Right lobe of liver (tissue), 6 donors: ENCODE measurements at regions not wholly inside any gene's neighbourhood (a gene's known extent, or its start where the extent isn't known, plus 50 kb on each side); places are given as distances from the start of the nearest gene placed in this dataset.

Experiments used
- ATAC-seq, 4 donors: fragments of 200-7000 bp; cut with Tn5 transposase; one replicate each; pipeline ENCODE4 v1.9.1; 2020; ENCODE audit warnings: mild to moderate bottlenecking in 4 of 4, moderate library complexity in 4 of 4
- DNase-seq, 3 donors: peaks; one replicate each; pipeline ENCODE4 v3.0.0-alpha.2; 2020
- H3K27ac ChIP-seq, 3 donors: fragments of 200-600 bp; one replicate each; pipeline ENCODE4 v1.8.0; 2022
- H3K27me3 ChIP-seq, 2 donors: fragments of 200-600 bp; one replicate each; pipeline ENCODE4 v1.8.0; 2022
- H3K36me3 ChIP-seq, 4 donors: fragments of 200-600 bp; sonication (generic) in 1 of 4; one replicate each; pipeline versions ENCODE4 v1.5.1 to v1.8.0; 2017 to 2022; ENCODE audit warnings: control low read depth in 1 of 4
- H3K4me1 ChIP-seq, 4 donors: fragments of 200-600 bp; sonication (generic) in 1 of 4; one replicate each; pipeline versions ENCODE4 v1.5.1 to v1.8.0; 2017 to 2022; ENCODE audit warnings: control low read depth in 1 of 4
- H3K4me3 ChIP-seq, 3 donors: fragments of 200-600 bp; one replicate each; pipeline ENCODE4 v1.8.0; 2022
- H3K9me3 ChIP-seq, 4 donors: fragments of 200-600 bp; sonication (generic) in 1 of 4; one replicate each; pipeline versions ENCODE4 v1.5.1 to v1.8.0; 2017 to 2022; ENCODE audit warnings: control low read depth in 1 of 4
- POLR2A ChIP-seq: fragments of 450-650 bp; IDR thresholded peaks from one replicate; pipeline ENCODE4 v1.6.1; 2017; ENCODE audit warnings: antibody characterized with exemption, mild to moderate bottlenecking
- WGBS: methylation state at CpG from one replicate; pipeline ENCODE4 v1.1.6; 2018; ENCODE audit warnings: low coverage, low lambda C conversion rate; ENCODE audit not compliant: insufficient coverage; ENCODE audit errors: missing lambda C conversion rate; 5-methylcytosine and 5-hydroxymethylcytosine counted together
- intact Hi-C, 2 donors: fragments of 100-400 bp; cut with DNase I; formaldehyde crosslinking; loops; one replicate each; pipeline versions ENCODE4 v1.11.2 to v1.14.1; 2022
- TF ChIP-seq, protein P1 (sequence below), 4 donors: fragments of 200-600 bp in 3 of 4; fragments of 450-650 bp in 1 of 4; IDR thresholded peaks; one replicate each; pipeline versions ENCODE4 v1.5.1 to v1.8.0; 2016 to 2022; ENCODE audit warnings: antibody characterized with exemption in 4 of 4, mild to moderate bottlenecking in 2 of 4
- donor health status: DM: no; HTN: yes; CAD: no.
- donor health status: DM: no; HTN: no; CAD: no.
- donor health status: DM: no; HTN: no; CAD: no.
- donor health status: DM: no; HTN: yes; CAD: no.
- donor health status: DM: no; HTN: yes; CAD: no.

DNA sequence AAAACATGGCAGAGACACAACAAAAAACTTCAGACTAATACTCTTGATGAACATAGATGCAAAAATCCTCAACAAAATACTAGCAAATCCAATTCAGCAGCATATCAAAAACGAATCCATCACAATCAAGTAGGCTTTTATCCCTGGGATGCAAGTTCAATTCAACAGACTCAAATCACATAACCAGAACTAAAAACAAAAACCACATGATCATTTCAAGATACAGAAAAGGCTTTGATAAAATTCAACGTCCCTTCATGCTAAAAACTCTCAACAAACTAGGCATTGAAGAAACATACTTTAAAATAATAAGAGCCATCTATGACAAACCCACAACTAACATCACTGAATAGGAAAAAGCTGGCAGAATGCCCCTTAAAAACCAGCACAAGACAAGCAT lies 93.6 kb downstream of the TUSC1 start:
- TF ChIP-seq, protein P1, sequence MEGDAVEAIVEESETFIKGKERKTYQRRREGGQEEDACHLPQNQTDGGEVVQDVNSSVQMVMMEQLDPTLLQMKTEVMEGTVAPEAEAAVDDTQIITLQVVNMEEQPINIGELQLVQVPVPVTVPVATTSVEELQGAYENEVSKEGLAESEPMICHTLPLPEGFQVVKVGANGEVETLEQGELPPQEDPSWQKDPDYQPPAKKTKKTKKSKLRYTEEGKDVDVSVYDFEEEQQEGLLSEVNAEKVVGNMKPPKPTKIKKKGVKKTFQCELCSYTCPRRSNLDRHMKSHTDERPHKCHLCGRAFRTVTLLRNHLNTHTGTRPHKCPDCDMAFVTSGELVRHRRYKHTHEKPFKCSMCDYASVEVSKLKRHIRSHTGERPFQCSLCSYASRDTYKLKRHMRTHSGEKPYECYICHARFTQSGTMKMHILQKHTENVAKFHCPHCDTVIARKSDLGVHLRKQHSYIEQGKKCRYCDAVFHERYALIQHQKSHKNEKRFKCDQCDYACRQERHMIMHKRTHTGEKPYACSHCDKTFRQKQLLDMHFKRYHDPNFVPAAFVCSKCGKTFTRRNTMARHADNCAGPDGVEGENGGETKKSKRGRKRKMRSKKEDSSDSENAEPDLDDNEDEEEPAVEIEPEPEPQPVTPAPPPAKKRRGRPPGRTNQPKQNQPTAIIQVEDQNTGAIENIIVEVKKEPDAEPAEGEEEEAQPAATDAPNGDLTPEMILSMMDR (IDR thresholded peaks at IDR 0.05), result no peak
- no peak for TF ChIP-seq POLR2A
- no peak for ATAC-seq
- Histone ChIP-seq H3K4me1 (no peaks in the 10 kb centered on the region), H3K27ac (no peak overlapping the region), H3K36me3 (no peaks in the 10 kb centered on the region), H3K9me3 (no peaks in the 10 kb centered on the region), H3K27me3 (no peaks in the 10 kb centered on the region), H3K4me3 (no peak overlapping the region)
- 7% methylated on average over 2 of the region's 2 CpGs for WGBS
- intact Hi-C loops, result no loop called here
- DNase-seq, result no peak

DNA sequence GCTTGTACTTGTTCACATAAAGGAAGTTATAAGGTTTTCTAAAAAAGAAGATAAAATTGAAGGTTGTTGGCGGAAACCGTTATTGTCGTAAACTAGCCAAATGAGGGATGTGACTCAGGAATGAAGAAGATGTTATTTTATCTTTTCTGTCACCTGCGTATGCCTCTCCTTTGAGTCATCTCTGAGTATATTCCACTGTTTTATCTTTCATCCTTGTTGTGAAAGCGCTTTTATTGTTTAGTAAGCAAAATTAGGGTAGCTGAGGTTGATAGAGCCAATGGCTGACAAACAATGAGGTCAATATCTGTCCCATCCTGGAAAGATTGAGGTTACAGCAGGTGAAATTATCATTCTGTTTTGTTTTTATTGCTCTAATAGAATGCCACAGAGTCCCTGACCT lies 105.0 kb downstream of the TUSC1 start:
- Histone ChIP-seq H3K36me3 (no peaks in the 10 kb centered on the region), H3K4me3 (no peak overlapping the region), H3K27ac (no peak overlapping the region), H3K9me3 (no peaks in the 10 kb centered on the region), H3K27me3 (no peaks in the 10 kb centered on the region), H3K4me1 (no peaks in the 10 kb centered on the region)
- 64% methylated on average over 5 of the region's 5 CpGs for WGBS
- ATAC-seq (no peak), DNase-seq (no peak)
- TF ChIP-seq, protein P1 (IDR thresholded peaks at IDR 0.05), result no peak
- no peak for TF ChIP-seq POLR2A
- intact Hi-C loops, result no loop called here

DNA sequence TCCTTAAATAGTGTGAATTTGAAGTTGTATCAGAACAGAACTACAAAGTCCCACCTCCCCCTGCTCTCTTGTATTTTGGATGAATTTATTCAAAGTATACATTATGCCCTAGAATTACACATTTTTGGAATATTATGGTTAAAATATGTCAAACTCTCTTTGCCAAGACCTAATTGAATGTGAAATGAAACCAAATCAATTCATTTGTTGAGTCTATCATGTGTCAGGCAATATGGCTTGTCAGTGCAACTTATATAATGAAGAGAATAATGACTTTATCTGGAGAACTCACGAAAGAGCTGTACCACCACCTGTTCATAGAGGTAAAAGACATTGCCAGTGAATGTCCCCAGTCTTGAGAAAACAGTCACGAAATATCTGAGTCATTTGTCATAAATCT lies 106.8 kb downstream of the TUSC1 start:
- Histone ChIP-seq H3K9me3 (no peaks in the 10 kb centered on the region), H3K4me1 (no peaks in the 10 kb centered on the region), H3K4me3 (no peak overlapping the region), H3K27me3 (no peaks in the 10 kb centered on the region), H3K36me3 (no peaks in the 10 kb centered on the region), H3K27ac (no peak overlapping the region)
- DNase-seq (no peak), ATAC-seq (no peak)
- intact Hi-C loops, result no loop called here
- WGBS, result 10% methylated on average over 2 of the region's 2 CpGs
- TF ChIP-seq, protein P1 (IDR thresholded peaks at IDR 0.05), result no peak
- no peak for TF ChIP-seq POLR2A

DNA sequence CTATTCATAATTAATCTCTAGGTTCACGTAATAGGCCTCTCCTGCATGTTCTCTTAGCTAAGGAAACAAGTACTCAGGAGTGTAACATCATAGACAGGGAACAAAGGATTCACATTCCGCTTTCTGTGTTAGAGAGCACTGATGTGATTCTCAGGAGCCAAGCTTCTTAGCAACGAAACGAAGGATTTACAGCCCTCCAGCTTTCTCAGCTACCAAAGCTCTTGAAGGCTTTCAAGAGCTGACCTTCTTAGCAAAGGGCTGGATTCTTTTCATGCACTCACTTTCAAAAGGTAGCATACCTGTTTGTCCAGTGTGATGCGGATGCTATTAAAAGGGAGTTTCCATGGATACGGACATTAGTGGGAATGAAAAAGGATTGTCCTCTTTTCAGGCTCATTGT lies 107.4 kb downstream of the TUSC1 start:
- ATAC-seq, result no peak
- DNase-seq, result no peak
- Histone ChIP-seq H3K27ac (no peak overlapping the region), H3K4me3 (no peak overlapping the region), H3K27me3 (no peaks in the 10 kb centered on the region), H3K4me1 (no peaks in the 10 kb centered on the region), H3K9me3 (no peaks in the 10 kb centered on the region), H3K36me3 (no peaks in the 10 kb centered on the region)
- 47% methylated on average over 6 of the region's 6 CpGs for WGBS
- intact Hi-C loops, result no loop called here
- TF ChIP-seq POLR2A, result no peak
- TF ChIP-seq, protein P1 (IDR thresholded peaks at IDR 0.05), result no peak

DNA sequence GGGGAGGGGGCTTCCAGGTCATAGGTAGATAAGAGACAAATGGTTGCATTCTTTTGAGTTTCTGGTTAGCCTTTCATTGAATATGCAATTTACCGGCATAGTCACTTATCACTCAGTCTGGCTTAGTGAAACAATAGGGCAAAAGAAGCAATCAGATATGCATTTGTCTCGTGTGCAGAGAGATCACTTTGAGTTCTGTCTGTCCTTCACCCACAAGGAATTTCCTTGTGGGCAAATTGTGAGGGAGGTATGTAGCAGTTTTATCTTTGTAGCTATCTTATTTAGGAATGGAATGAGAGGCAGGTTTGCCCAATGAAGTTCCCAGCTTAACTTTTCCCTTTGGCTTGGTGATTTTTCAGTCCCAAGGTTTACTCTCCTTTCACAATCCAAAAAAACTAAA lies 116.1 kb downstream of the TUSC1 start:
- 43% methylated on average over 2 of the region's 2 CpGs for WGBS
- H3K4me1 ChIP-seq, result no peaks in the 10 kb centered on the region
- no peak overlapping the region for H3K27ac ChIP-seq
- intact Hi-C loops, result no loop called here
- ATAC-seq (no peak), DNase-seq (no peak)
- no peaks in the 10 kb centered on the region for H3K9me3 ChIP-seq
- no peak overlapping the region for H3K4me3 ChIP-seq
- no peaks in the 10 kb centered on the region for H3K27me3 ChIP-seq
- H3K36me3 ChIP-seq, result no peaks in the 10 kb centered on the region
- TF ChIP-seq, protein P1 (IDR thresholded peaks at IDR 0.05), result no peak
- TF ChIP-seq POLR2A, result no peak
